GM13977 (cell line): ENCODE measurements at regions not wholly inside any gene's neighbourhood (a gene's known extent, or its start where the extent isn't known, plus 50 kb on each side); places are given as distances from the start of the nearest gene placed in this dataset.
"Not testable (repeated sequence)": the region's sequence is repeated elsewhere in the genome, so short reads cannot be mapped to it uniquely, and the experiment has no call there.

ENCODE experiments used
- DNase-seq: peaks from one replicate; pipeline ENCODE4 v3.0.0; 2012; ENCODE audit warnings: low spot score
- in situ Hi-C: fragments of 300-500 bp; cut with MboI; formaldehyde crosslinking; loops from one replicate; pipeline ENCODE4 v1.12.0; 2022; ENCODE audit warnings: low sequenced_read_pairs, low pct_unique_long_range_greater_than_20kb, mixed read lengths, inconsistent platforms; ENCODE audit not compliant: unreplicated experiment
- TF ChIP-seq, protein P1 (sequence below): IDR thresholded peaks from 2 replicates; pipeline ENCODE4 v1.5.1; 2012; ENCODE audit warnings: mild to moderate bottlenecking, control low read depth; ENCODE audit not compliant: insufficient read depth; ENCODE audit errors: extremely low read depth, missing control alignments

- in situ Hi-C loops, result no loop called here
- no peak for DNase-seq
- TF ChIP-seq, protein P1, sequence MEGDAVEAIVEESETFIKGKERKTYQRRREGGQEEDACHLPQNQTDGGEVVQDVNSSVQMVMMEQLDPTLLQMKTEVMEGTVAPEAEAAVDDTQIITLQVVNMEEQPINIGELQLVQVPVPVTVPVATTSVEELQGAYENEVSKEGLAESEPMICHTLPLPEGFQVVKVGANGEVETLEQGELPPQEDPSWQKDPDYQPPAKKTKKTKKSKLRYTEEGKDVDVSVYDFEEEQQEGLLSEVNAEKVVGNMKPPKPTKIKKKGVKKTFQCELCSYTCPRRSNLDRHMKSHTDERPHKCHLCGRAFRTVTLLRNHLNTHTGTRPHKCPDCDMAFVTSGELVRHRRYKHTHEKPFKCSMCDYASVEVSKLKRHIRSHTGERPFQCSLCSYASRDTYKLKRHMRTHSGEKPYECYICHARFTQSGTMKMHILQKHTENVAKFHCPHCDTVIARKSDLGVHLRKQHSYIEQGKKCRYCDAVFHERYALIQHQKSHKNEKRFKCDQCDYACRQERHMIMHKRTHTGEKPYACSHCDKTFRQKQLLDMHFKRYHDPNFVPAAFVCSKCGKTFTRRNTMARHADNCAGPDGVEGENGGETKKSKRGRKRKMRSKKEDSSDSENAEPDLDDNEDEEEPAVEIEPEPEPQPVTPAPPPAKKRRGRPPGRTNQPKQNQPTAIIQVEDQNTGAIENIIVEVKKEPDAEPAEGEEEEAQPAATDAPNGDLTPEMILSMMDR, result no peak
Measured at GRCh38 chr6:121539439-121539838, 104.0 kb downstream of the GJA1 start.

GRCh38 chr6:121540210-121540609 is 104.8 kb downstream of the GJA1 start:
- DNase-seq, result no peak
- in situ Hi-C loops, result no loop called here

GRCh38 chr6:121544691-121545090 is 109.2 kb downstream of the GJA1 start:
- DNase-seq, result no peak
- TF ChIP-seq, protein P1, result no peak
- in situ Hi-C loops, result no loop called here

More at GRCh38 chr6:121540210-121540609, 104.8 kb downstream of the GJA1 start:
- TF ChIP-seq, protein P1, result no peak

GRCh38 chr6:121548131-121548530 is 112.7 kb downstream of the GJA1 start:
- in situ Hi-C loops, result no loop called here
- TF ChIP-seq, protein P1, result no peak
- no peak for DNase-seq

DNA sequence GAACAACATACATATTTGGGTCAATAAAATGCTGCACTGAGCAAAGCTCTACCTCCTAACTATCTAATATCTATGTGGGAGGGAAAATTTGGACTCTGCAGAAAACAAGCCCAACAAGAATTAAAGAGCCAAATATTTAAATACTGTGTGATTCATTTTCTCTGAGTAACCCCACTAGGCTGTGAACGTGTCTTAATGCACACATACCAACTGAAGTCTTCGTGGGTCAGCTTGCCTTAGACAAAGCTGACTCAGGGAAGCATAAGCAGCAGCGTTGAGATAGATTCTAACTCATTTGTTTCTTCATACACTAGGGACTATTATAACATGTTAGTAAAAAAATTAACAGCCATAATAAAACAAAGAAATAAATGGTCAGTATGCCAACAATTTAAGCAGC is 114.3 kb downstream of the GJA1 start:
- in situ Hi-C loops, result no loop called here

GRCh38 chr6:121550491-121551010 is 115.1 kb downstream of the GJA1 start:
- in situ Hi-C loops, result no loop called here
- DNase-seq, result no peak
- TF ChIP-seq, protein P1, result no peak

More for the DNA sequence above, 114.3 kb downstream of the GJA1 start:
- TF ChIP-seq, protein P1, result no peak
- no peak for DNase-seq

DNA sequence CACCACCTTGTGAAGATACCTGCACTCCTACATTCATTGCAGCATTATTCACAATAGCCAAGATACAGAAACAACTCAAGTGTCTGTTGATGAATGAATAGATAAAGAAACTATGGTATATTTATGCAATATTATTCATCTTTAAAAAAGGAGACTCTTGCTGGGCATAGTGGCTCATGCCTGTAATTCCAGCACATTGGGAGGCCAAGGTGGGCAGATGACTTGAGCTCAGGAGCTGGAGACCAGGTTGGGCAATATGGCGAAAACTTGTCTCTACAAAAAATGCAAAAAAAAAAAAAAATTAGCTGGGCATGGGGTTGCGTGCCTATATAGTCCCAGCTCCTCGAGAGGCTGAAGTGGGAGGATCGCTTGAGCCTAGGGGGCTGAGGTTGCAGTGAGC is 119.8 kb downstream of the GJA1 start:
- TF ChIP-seq, protein P1, result no peak
- DNase-seq, result no peak
- in situ Hi-C loops, result no loop called here

GRCh38 chr6:121556149-121556548 is 120.7 kb downstream of the GJA1 start:
- in situ Hi-C loops, DNase-seq: not testable (repeated sequence)
